GM12878 (cell line): ENCODE measurements at regions not wholly inside any gene's neighbourhood (a gene's known extent, or its start where the extent isn't known, plus 50 kb on each side); places are given as distances from the start of the nearest gene placed in this dataset.

Experiments used
- ATAC-seq: fragments of 200-7000 bp; cut with Tn5 transposase; 3 replicates; pipeline ENCODE4 v1.9.1; 2020; ENCODE audit warnings: mild to moderate bottlenecking, moderate library complexity
- BruUV-seq: library from RNA; stranded (reverse); fragments of 400-500 nt; replicated peaks from 2 replicates; lab custom pipeline; 2021; lab: Mats Ljungman, UMichigan
- CTCF ChIA-PET: fragments of 300-600 bp; sonication (Branson Sonifier 250); formaldehyde crosslinking; extraction: SDS; loops from one replicate; lab custom pipeline; 2021; ENCODE audit warnings: inconsistent platforms; lab: Yijun Ruan, JAX
- POLR2A ChIA-PET: fragments of 350-600 bp; formaldehyde crosslinking; extraction: SDS; loops from one replicate; lab custom pipeline; 2021; ENCODE audit warnings: inconsistent platforms; lab: Charles Lee
- RAD21 ChIA-PET: fragments of 300-600 bp; sonication (Branson Sonifier 250); formaldehyde crosslinking; loops from one replicate; lab custom pipeline; 2023; ENCODE audit warnings: antibody characterized with exemption; ENCODE audit not compliant: unreplicated experiment; lab: Charles Lee
- SMC1A ChIA-PET: fragments of 300-600 bp; sonication (Branson Sonifier 250); formaldehyde crosslinking; loops from one replicate; lab custom pipeline; 2023; ENCODE audit not compliant: unreplicated experiment, uncharacterized antibody; lab: Charles Lee
- DNase-seq: peaks from one replicate; pipeline ENCODE4 v3.0.0-alpha.2; 2011; ENCODE audit warnings: low read depth, low spot score
- FAIRE-seq: peaks from 3 replicates; lab custom pipeline; 2011; peaks lifted over from hg19 to GRCh38; lab: Jason Lieb, UNC
- H2AFZ ChIP-seq: 2 replicates; pipeline ENCODE4 v1.6.0; 2011; ENCODE audit warnings: low read depth, low read length, control low read depth; ENCODE audit not compliant: control insufficient read depth
- H3K27ac ChIP-seq: 2 replicates; pipeline ENCODE4 v1.5.1; 2011; ENCODE audit warnings: control low read depth; ENCODE audit not compliant: control insufficient read depth, insufficient read depth
- H3K27me3 ChIP-seq, 2 experiments: replicated peaks in 1 of 2; 2 replicates each; pipeline versions ENCODE4 v1.6.0 to v1.6.1; 2011; ENCODE audit warnings: low read length in 1 of 2; ENCODE audit not compliant: control insufficient read depth in 2 of 2, insufficient read depth in 2 of 2
- H3K36me3 ChIP-seq, 2 experiments: 2 replicates each; pipeline ENCODE4 v1.5.1; 2011; ENCODE audit warnings: low read length in 1 of 2; ENCODE audit not compliant: control insufficient read depth in 2 of 2, insufficient read depth in 2 of 2
- H3K4me1 ChIP-seq: 2 replicates; pipeline ENCODE4 v1.6.1; 2011; ENCODE audit warnings: mild to moderate bottlenecking, low read length, moderate library complexity, mixed read lengths; ENCODE audit not compliant: control insufficient read depth, insufficient read depth
- H3K4me2 ChIP-seq: 2 replicates; pipeline ENCODE4 v1.6.0; 2011; ENCODE audit warnings: control low read depth; ENCODE audit not compliant: control insufficient read depth, insufficient read depth
- H3K4me3 ChIP-seq: fragments of 200-600 bp; sonication (generic); 2 replicates; pipeline ENCODE4 v1.5.1; 2016
- H3K79me2 ChIP-seq: 2 replicates; pipeline ENCODE4 v1.6.0; 2011; ENCODE audit warnings: low read length; ENCODE audit not compliant: control insufficient read depth, insufficient read depth
- H3K9ac ChIP-seq: 2 replicates; pipeline ENCODE4 v1.8.0; 2011; ENCODE audit warnings: low read length, control low read depth, mixed read lengths; ENCODE audit not compliant: control insufficient read depth, insufficient read depth
- H3K9me3 ChIP-seq: replicated peaks from 3 replicates; pipeline ENCODE4 v1.5.1; 2011; ENCODE audit warnings: mild to moderate bottlenecking, low read length; ENCODE audit not compliant: control insufficient read depth, insufficient read depth
- H4K20me1 ChIP-seq: 2 replicates; pipeline ENCODE4 v1.6.0; 2011; ENCODE audit not compliant: control insufficient read depth, insufficient read depth
- CEBPB ChIP-seq, 2 experiments: fragments of 150-350 bp in 1 of 2; IDR thresholded peaks; 2 replicates each; pipeline ENCODE4 v1.6.1; 2012 to 2014; ENCODE audit warnings: low read depth in 2 of 2, low read length in 2 of 2, borderline replicate concordance in 1 of 2, inconsistent platforms in 1 of 2
- NKRF ChIP-seq: fragments of 450-650 bp; conservative IDR thresholded peaks from 2 replicates; pipeline ENCODE4 v1.6.1; 2017; ENCODE audit warnings: mild to moderate bottlenecking, moderate library complexity
- NR2C2 ChIP-seq: IDR thresholded peaks from 2 replicates; pipeline ENCODE4 v1.6.1; 2011; ENCODE audit warnings: borderline replicate concordance, low read depth; ENCODE audit not compliant: control insufficient read depth, insufficient read length
- USF2 ChIP-seq: IDR thresholded peaks from 2 replicates; pipeline ENCODE4 v1.6.1; 2011; ENCODE audit warnings: low read depth, low read length, improper control_type of control experiment, borderline replicate concordance
- ZBTB33 ChIP-seq: fragments of 450-650 bp; IDR thresholded peaks from 2 replicates; pipeline ENCODE4 v1.6.1; 2017; ENCODE audit warnings: mild to moderate bottlenecking
- WGBS: methylation state at CpG from one replicate; pipeline ENCODE4 v1.1.6; 2016; ENCODE audit warnings: low lambda C conversion rate; ENCODE audit not compliant: insufficient replicate concordance, insufficient coverage; ENCODE audit errors: missing lambda C conversion rate; 5-methylcytosine and 5-hydroxymethylcytosine counted together
- in situ Hi-C: fragments of 300-500 bp; cut with MboI; formaldehyde crosslinking; loops from 9 replicates; pipeline ENCODE4 v1.14.3; 2018; ENCODE audit warnings: mixed read lengths
- intact Hi-C: fragments of 100-400 bp; cut with micrococcal nuclease; formaldehyde crosslinking; loops from one replicate; pipeline ENCODE4 v1.14.2; 2022; ENCODE audit not compliant: unreplicated experiment
- TF ChIP-seq, protein P1 (sequence below): fragments of 450-650 bp; IDR thresholded peaks from 2 replicates; pipeline ENCODE4 v1.6.1; 2016; ENCODE audit warnings: mild to moderate bottlenecking
- TF ChIP-seq, protein P2 (sequence below): IDR thresholded peaks from 2 replicates; pipeline ENCODE4 v1.6.1; 2012; ENCODE audit warnings: low read depth, low read length, improper control_type of control experiment

DNA sequence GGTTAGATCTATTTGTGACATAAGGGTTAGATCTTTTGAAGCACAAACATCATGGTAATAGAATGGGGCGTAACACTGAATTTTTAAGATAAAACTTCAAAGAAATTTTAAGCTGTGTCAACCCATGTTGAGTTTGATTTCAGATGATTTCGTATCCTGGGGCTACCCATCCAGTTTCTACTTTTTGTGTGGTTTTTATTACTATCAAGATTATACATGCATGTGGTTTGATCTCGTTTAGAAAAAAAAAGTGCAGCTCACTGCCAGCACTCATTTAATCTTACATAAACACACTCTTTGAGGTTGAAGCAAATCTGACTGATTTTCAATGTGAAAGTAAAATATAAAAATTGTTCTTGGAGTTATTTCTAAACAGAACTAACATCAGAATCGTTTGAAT lies 140.8 kb upstream of the GRB10 start:
- ChIA-PET CTCF (no interaction called here), RAD21 (no interaction called here), SMC1A (no interaction called here), POLR2A (no interaction called here)
- H3K79me2 ChIP-seq, result no peaks in the 10 kb centered on the region
- H3K27me3 ChIP-seq, result no peaks in the 10 kb centered on the region
- H4K20me1 ChIP-seq, result no peaks in the 10 kb centered on the region
- H3K9ac ChIP-seq, result no peak overlapping the region
- H3K36me3 ChIP-seq, result no peaks in the 10 kb centered on the region
- in situ Hi-C loops (no loop called here), intact Hi-C loops (no loop called here)
- 5% methylated on average over 4 of the region's 4 CpGs for WGBS
- DNase-seq (no peak), FAIRE-seq (no peak)
- H3K4me1 ChIP-seq, result no peaks in the 10 kb centered on the region
- no TSS peak for BruUV-seq
- no peak overlapping the region for H2AFZ ChIP-seq
- TF ChIP-seq, protein P1, sequence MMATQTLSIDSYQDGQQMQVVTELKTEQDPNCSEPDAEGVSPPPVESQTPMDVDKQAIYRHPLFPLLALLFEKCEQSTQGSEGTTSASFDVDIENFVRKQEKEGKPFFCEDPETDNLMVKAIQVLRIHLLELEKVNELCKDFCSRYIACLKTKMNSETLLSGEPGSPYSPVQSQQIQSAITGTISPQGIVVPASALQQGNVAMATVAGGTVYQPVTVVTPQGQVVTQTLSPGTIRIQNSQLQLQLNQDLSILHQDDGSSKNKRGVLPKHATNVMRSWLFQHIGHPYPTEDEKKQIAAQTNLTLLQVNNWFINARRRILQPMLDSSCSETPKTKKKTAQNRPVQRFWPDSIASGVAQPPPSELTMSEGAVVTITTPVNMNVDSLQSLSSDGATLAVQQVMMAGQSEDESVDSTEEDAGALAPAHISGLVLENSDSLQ, result no peak
- TF ChIP-seq ZBTB33, result no peak
- TF ChIP-seq, all 136 proteins: peak for 0
- Histone ChIP-seq H3K27ac (no peak overlapping the region), H3K4me3 (no peak overlapping the region), H3K9me3 (no peaks in the 10 kb centered on the region), H3K4me2 (no peak overlapping the region)
- ATAC-seq, result no peak

DNA sequence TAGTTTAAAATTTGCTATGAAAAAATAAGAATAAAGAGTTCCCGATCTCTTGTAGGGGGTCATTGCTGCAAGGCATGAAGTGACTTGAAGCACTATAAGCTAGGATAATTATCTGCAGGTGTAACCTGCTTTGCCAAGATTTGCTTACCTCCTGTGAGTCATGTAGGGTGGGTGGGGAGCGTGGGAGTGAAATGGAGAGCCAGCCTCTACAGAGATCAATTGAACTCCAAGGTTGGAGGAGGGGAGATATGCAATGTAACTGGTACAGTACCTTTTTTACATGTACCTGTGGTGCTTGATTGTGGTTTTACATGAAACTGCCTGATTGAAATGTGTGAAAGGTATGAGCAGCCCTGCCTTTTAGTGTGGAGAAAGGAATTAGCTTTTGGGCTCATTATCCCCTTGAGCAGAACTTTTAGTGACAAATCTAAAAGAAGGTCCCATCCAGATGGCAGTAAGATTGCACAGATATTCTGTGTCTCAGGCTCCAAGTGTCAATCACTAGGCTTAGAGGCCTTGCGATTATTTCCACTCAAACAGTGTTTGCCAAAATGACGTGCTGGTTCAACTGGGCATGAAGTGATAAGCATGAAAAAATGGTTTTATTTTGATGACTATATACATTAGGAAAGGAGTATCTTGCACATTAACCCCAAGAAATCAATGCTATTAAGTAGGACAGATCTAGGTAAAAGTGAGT lies 138.6 kb upstream of the GRB10 start:
- H3K27ac ChIP-seq, result no peak overlapping the region
- in situ Hi-C loops (no loop called here), intact Hi-C loops (no loop called here)
- H3K4me2 ChIP-seq, result no peak overlapping the region
- H3K4me3 ChIP-seq, result no peak overlapping the region
- no peaks in the 10 kb centered on the region for H3K79me2 ChIP-seq
- H3K4me1 ChIP-seq, result no peaks in the 10 kb centered on the region
- no TSS peak for BruUV-seq
- ATAC-seq (no peak), DNase-seq (no peak), FAIRE-seq (no peak)
- no peaks in the 10 kb centered on the region for H3K9me3 ChIP-seq
- ChIA-PET RAD21 (no interaction called here), POLR2A (no interaction called here), SMC1A (no interaction called here), CTCF (no interaction called here)
- no peaks in the 10 kb centered on the region for H3K36me3 ChIP-seq
- H4K20me1 ChIP-seq, result no peaks in the 10 kb centered on the region
- WGBS, result 20% methylated on average over 3 of the region's 4 CpGs
- no peaks in the 10 kb centered on the region for H3K27me3 ChIP-seq
- no peak overlapping the region for H2AFZ ChIP-seq
- H3K9ac ChIP-seq, result no peak overlapping the region
- TF ChIP-seq, protein P2, sequence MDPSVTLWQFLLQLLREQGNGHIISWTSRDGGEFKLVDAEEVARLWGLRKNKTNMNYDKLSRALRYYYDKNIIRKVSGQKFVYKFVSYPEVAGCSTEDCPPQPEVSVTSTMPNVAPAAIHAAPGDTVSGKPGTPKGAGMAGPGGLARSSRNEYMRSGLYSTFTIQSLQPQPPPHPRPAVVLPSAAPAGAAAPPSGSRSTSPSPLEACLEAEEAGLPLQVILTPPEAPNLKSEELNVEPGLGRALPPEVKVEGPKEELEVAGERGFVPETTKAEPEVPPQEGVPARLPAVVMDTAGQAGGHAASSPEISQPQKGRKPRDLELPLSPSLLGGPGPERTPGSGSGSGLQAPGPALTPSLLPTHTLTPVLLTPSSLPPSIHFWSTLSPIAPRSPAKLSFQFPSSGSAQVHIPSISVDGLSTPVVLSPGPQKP, result no peak
- TF ChIP-seq NKRF (no peak), USF2 (no peak), CEBPB (IDR thresholded peaks at IDR 0.05; ENCODE audit: borderline replicate concordance in 1 of 2, low read depth in 2 of 2, low read length in 2 of 2) (no peak), NR2C2 (no peak)
